Stimulated activated CD4-positive, alpha-beta T cell treated with anti-CD3 and anti-CD28 coated beads, Interleukin-1b, Interleukin-23, amount 100 ng/mL, for 48 hours (primary cell): ENCODE measurements at regions not wholly inside any gene's neighbourhood (a gene's known extent, or its start where the extent isn't known, plus 50 kb on each side); places are given as distances from the start of the nearest gene placed in this dataset.
"Not testable (repeated sequence)": the region's sequence is repeated elsewhere in the genome, so short reads cannot be mapped to it uniquely, and the experiment has no call there.

Experiments
- DNase-seq: peaks from one replicate; pipeline ENCODE4 v3.0.0-alpha.2; 2020

DNA sequence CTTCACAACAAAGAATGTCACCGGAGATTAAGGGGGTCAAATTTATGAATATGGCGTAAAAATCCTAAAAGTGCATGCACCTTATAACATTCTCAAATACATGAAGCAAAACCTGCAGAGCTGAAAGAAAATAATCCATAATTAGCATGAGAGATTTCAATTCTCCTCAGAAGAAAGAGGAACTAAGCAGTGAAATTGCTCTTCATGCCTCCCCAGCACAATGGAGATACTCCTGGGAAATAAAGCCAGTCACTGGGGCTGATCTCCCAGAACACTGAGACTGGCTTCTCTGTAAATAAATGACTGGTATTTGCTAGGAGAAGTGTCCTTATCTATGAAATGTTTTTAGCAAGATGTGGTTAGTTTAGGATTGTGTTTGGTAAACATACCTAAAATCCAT is 68.1 kb downstream of the GOLGA6L6 start:
- DNase-seq, result not testable (repeated sequence)

DNA sequence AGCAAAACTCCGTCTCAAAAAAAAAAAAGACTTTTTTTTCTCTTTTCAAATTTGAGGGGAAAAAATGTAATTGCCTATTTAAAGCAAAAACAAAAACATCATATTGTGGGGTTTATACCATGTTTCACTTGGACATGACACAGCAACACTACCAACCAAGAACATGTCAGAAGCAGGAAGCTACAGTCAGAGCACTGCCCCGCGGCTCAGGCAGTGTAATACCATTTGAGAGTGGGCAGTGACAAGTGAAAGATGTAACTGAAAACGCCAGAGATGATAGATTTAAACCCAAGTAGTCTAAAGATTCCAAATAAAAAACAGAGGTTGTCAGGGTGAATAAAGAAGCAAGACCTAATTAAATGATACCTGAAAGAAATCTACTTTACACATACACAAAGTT is 68.6 kb downstream of the GOLGA6L6 start:
- not testable (repeated sequence) for DNase-seq

DNA sequence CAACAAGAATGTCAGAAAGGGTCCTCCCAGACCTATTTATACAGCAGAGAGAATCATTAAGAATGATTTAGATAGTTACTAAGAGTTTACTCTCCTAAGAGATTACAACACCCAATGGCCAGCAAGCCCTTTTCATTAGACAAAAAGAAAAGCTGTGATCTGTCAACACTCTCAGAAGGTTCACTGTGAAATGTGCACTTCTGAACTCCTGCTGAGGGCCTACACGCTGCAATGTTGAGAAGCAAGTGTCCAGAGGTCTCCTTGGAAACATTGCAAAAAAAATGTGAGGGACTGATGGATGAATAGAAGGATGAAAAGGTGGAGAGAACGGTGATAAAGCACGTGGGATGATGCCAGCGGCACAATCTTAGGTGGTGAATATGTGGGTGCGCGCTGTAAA is 70.8 kb downstream of the GOLGA6L6 start:
- DNase-seq, result not testable (repeated sequence)

DNA sequence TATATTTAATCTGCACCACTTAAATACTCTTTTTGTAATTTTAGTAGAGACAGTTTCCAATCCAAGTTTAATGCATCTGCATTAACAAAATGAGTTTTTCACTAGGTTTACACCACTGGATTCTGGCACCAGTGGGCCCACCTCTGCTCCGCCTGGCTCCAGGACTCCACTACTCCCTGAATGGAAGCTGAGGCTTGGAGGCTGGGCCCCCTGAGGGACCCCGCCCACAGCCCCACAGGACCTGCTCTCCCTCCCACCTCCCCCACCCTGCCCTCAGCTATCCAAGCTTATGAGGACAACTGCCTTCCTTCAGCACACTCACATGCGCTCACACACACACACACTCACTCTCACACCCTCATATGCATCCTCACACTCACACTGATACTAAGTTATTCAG is 100.5 kb downstream of the GOLGA6L6 start:
- not testable (repeated sequence) for DNase-seq

DNA sequence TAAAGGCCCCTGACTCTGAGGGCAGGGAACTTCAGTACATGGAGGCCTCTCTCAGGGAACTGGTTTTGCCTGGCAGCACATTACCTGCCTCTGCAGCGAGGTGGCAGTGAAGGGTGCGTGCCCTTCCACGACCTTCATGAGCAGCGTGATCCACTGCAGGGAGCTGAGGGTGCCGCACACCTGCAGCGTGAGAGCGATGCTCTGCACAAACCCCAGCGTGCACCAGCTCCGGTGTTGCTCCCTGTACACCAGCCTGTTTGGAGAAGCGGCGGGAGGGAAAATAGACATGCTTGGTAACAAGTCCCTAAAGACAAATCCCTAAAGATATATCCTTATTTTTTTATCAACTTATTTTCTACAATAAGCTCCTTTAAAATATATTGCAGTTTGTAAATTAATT is 101.2 kb downstream of the GOLGA6L6 start:
- not testable (repeated sequence) for DNase-seq

DNA sequence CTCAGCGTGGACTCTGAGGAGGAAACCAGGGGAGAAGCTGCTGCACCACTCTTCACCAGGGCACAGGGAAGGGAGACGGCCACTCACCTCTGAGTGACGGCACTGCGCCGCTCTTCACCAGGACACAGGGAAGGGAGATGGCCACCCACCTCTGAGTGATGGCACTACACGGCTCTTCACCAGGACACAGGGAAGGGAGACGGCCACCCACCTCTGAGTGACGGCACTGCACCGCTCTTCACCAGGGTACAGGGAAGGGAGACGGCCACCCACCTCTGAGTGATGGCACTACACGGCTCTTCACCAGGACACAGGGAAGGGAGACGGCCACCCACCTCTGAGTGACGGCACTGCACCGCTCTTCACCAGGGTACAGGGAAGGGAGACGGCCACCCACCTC is 102.5 kb downstream of the GOLGA6L6 start:
- DNase-seq, result not testable (repeated sequence)

- not testable (repeated sequence) for DNase-seq
Measured at GRCh38 chr15:20438255-20438654, 103.3 kb downstream of the GOLGA6L6 start.

- DNase-seq, result not testable (repeated sequence)
Measured at GRCh38 chr15:20433468-20433867, 108.1 kb downstream of the GOLGA6L6 start.

GRCh38 chr15:20430495-20430894 is 111.1 kb downstream of the GOLGA6L6 start:
- DNase-seq, result not testable (repeated sequence)

DNA sequence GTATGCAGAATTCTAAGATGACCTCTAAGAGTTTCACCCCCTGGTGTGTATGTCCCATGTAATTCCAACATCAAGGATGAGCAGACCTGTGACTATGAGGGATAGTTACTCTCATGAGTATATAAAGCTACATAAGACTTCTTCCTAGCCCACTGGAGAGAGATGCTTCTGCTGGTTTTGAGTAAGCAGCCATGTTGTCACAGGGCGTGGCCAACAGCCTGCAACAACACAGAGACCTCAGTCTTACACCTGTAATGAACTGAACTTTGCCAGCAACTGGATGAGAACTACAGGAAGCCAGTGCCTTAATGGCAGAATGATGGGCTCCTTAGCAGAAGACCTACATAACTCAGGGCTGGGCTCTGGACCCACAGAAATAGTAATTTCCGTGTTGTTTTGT is 120.9 kb downstream of the GOLGA6L6 start:
- DNase-seq, result not testable (repeated sequence)

DNA sequence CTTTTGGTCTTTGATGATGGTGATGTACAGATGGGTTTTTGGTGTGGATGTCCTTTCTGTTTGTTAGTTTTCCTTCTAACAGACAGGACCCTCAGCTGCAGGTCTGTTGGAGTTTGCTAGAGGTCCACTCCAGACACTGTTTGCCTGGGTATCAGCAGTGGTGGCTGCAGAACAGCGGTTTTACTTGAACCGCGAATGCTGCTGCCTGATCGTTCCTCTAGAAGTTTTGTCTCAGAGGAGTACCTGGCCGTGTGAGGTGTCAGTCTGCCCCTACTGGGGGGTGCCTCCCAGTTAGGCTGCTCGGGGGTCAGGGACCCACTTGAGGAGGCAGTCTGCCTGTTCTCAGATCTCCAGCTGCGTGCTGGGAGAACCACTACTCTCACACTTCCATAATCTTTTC is 125.0 kb downstream of the GOLGA6L6 start:
- not testable (repeated sequence) for DNase-seq

GRCh38 chr15:20409667-20410198 is 131.9 kb downstream of the GOLGA6L6 start:
- not testable (repeated sequence) for DNase-seq

DNA sequence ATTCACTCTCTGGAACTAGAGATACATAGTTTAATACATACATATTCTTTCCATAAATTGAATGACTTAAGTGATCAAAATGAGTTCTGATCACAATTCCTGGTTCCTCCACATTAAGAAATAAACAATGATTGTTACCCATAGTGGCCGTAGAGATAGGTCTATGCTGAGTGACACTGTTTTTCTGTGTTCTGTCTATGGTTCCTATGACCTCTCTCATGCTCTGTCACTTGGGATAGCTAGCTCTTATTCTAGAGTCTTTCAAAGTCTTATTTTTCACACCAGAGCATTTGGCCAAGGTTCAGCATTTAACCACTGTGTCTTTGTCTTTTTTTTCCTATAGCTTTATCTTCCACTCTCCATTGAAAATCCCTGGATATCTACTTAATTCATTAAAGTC is 132.4 kb downstream of the GOLGA6L6 start:
- DNase-seq, result no peak

DNA sequence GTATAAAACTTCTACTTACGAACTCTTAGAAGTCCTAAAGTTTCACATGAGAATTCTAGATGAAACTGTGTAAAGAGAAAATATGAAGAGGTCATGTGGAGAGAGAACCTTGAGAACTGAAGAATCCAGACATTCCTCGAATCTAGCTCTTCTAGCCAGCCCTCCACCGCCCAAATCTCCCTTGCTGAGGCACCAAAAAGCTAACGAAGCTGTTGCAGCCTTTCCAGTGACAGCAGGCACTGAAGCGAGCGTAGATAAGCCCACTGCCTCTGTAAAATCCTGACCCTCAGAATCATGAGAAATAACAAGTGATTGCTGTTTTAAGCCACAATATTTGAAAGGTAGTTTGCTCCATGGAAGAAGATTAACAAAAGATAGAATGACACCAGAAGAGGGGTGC is 134.0 kb downstream of the GOLGA6L6 start:
- DNase-seq, result no peak

GRCh38 chr15:20404571-20404970 is 137.0 kb downstream of the GOLGA6L6 start:
- DNase-seq, result not testable (repeated sequence)

GRCh38 chr15:20402586-20402985 is 139.0 kb downstream of the GOLGA6L6 start:
- DNase-seq, result not testable (repeated sequence)

DNA sequence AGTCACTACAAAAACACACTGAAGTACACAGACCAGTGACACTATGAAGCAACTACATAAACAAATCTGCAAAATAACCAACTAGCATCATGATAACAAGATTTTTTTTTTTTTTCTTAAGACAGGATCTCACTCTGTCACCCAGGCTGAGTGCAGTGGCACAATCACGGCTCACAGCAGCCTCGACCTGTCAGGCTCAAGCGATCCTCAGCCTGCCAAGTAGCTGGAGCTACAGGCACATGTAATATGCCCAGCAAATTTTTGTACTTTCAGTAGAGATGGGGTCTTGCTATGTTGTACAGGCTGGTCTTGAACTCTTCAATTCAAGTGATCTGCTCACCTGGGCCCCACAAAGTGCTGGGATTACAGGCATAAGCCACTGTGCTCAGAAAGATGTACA is 140.5 kb downstream of the GOLGA6L6 start:
- not testable (repeated sequence) for DNase-seq

DNA sequence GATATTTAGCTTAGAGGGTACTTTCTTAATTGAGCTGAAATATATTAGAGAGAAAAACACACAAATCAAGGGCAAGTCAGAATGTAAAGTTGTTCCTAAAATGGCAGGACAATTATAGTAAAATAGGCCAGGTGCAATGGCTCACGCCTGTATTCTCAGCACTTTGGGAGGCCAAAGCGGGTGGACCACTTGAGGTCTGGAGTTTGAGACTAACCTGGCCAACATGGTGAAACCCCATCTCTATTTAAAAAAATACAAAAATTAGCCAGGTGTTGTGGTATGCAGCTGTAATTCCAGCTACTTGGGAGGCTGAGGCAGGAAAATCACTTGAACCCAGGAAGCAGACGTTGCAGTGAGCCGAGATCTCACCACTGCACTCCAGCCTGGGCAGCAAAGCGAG is 142.9 kb downstream of the GOLGA6L6 start:
- DNase-seq, result not testable (repeated sequence)

DNA sequence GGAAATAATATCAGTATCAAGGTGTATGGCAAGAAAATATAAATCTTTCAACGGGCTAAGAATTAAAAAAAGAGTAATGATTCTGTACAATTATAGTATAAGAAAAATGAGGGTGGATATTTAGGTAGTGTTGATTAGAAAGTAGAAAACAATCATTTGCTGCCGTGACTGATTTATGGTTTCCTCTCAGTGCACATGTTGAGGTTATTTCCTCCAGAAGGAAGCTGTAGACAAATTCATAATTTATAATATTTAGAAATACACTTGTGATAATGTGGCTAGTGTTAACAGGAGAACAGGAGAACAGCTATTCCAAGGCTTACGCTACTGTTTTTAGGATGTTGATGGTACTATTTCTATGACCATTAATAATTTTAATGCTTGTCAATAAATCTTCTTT is 153.4 kb downstream of the GOLGA6L6 start:
- DNase-seq, result not testable (repeated sequence)

GRCh38 chr15:20386198-20386597 is 155.4 kb downstream of the GOLGA6L6 start:
- no peak for DNase-seq

- DNase-seq, result not testable (repeated sequence)
Measured at GRCh38 chr15:20380199-20380598, 161.4 kb downstream of the GOLGA6L6 start.

DNA sequence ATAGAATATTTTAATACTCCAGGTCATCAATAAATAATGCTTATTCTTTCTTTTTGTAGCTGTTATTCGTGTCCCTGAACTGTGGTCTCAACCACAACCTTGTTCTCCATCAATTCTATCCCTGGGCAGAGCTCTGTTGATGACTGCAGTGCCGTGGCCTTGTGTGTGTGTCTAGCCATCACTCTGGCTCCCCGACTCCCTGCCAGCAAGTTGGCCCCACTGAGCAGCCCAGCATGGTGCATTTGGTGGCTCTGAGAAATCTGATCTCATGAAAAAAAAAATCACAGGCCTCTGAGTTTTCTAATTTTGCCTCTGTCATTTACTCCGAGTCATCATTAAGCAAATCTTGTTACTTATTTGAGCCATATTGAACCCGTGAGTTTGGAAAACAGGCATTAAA is 164.7 kb downstream of the GOLGA6L6 start:
- DNase-seq, result no peak

GRCh38 chr15:20372416-20372815 is 169.2 kb downstream of the GOLGA6L6 start:
- not testable (repeated sequence) for DNase-seq

- no peak for DNase-seq
Measured at GRCh38 chr15:20369500-20369899, 172.1 kb downstream of the GOLGA6L6 start.

- no peak for DNase-seq
Measured at GRCh38 chr15:20368974-20369373, 172.6 kb downstream of the GOLGA6L6 start.
